Stomach (tissue), 8 donors: ENCODE measurements at regions not wholly inside any gene's neighbourhood (a gene's known extent, or its start where the extent isn't known, plus 50 kb on each side); places are given as distances from the start of the nearest gene placed in this dataset.

Source experiments
- DNase-seq, 2 donors: peaks; one replicate each; pipeline versions ENCODE4 v3.0.0 to v3.0.0-alpha.2; 2013 to 2019
- H3K27ac ChIP-seq, 5 donors: fragments of 200-600 bp in 4 of 5; sonication (generic) in 4 of 5; one replicate each; pipeline ENCODE4 v1.5.1; 2013 to 2019; ENCODE audit warnings: mild to moderate bottlenecking in 1 of 5, moderate library complexity in 1 of 5
- H3K27me3 ChIP-seq, 3 donors: fragments of 200-600 bp; sonication (generic); one replicate each; pipeline ENCODE4 v1.5.1; 2017 to 2019; ENCODE audit warnings: mixed run types in 1 of 3
- H3K36me3 ChIP-seq, 4 donors: fragments of 200-600 bp; sonication (generic); 1 replicate in 3 of 4; 2 replicates in 1 of 4; pipeline ENCODE4 v1.5.1; 2016 to 2019
- H3K4me1 ChIP-seq, 4 donors: fragments of 200-600 bp; sonication (generic); one replicate each; pipeline ENCODE4 v1.5.1; 2016 to 2019
- H3K4me3 ChIP-seq, 4 donors: fragments of 200-600 bp; sonication (generic) in 3 of 4; one replicate each; pipeline ENCODE4 v1.5.1; 2016 to 2019; ENCODE audit warnings: mild to moderate bottlenecking in 1 of 4
- H3K9me3 ChIP-seq, 4 donors: fragments of 200-600 bp; sonication (generic); one replicate each; pipeline ENCODE4 v1.5.1; 2016 to 2019
- CTCF ChIP-seq, 7 experiments: fragments of 450-650 bp in 4 of 7; fragments of 200-600 bp in 3 of 7; sonication (generic) in 3 of 7; IDR thresholded peaks; one replicate each; pipeline ENCODE4 v1.5.1; 2016 to 2019; ENCODE audit warnings: antibody characterized with exemption in 7 of 7, control low read depth in 2 of 7, mild to moderate bottlenecking in 1 of 7
- EP300 ChIP-seq: sonication (generic); formaldehyde crosslinking; IDR thresholded peaks from one replicate; pipeline ENCODE4 v1.6.1; 2017; ENCODE audit warnings: antibody characterized with exemption
- POLR2A ChIP-seq, 4 donors: fragments of 450-650 bp; IDR thresholded peaks; one replicate each; pipeline ENCODE4 v1.6.1; 2016; ENCODE audit warnings: antibody characterized with exemption in 4 of 4, control low read depth in 2 of 4, mild to moderate bottlenecking in 1 of 4, moderate library complexity in 1 of 4
- POLR2AphosphoS5 ChIP-seq, 3 donors: sonication (generic); formaldehyde crosslinking; IDR thresholded peaks; one replicate each; pipeline ENCODE4 v1.6.1; 2016; ENCODE audit warnings: antibody characterized with exemption in 3 of 3
- WGBS, 5 donors: extraction: QIAGEN DNeasy Blood & Tissue Kit in 3 of 5; methylation state at CpG; one replicate each; pipeline versions ENCODE4 v1.1.5 to v1.1.7; 2013 to 2018; 5-methylcytosine and 5-hydroxymethylcytosine counted together
- intact Hi-C: fragments of 100-400 bp; cut with DNase I; formaldehyde crosslinking; loops from one replicate; pipeline ENCODE4 v1.15.1; 2023; ENCODE audit warnings: low total_unique reads
- donor health status: healthy with polysubstance abuse.
- donor health status: Bipolar disorder and iron deficiency.
- donor health status: healthy.

- H3K36me3 ChIP-seq, result no peaks in the 10 kb centered on the region
- TF ChIP-seq POLR2A (IDR thresholded peaks at IDR 0.05) (no peak), POLR2AphosphoS5 (IDR thresholded peaks at IDR 0.05) (no peak), EP300 (no peak), CTCF (IDR thresholded peaks at IDR 0.05) (no peak)
- no peaks in the 10 kb centered on the region for H3K27me3 ChIP-seq
- DNase-seq, result no peak
- 63 to 77% (median 74%) methylated on average over 4 of the region's 4 CpGs for WGBS, 5 donors
- no peak overlapping the region for H3K27ac ChIP-seq
- H3K4me3 ChIP-seq, result no peak overlapping the region
- no peaks in the 10 kb centered on the region for H3K4me1 ChIP-seq
- H3K9me3 ChIP-seq, result peaks cover 0 to 11% (median 6%) of the 10 kb centered on the region in 4 donors
- intact Hi-C loops, result no loop called here
Observed at GRCh38 chr7:34333925-34334324, 324.1 kb upstream of the NPSR1 start.

DNA sequence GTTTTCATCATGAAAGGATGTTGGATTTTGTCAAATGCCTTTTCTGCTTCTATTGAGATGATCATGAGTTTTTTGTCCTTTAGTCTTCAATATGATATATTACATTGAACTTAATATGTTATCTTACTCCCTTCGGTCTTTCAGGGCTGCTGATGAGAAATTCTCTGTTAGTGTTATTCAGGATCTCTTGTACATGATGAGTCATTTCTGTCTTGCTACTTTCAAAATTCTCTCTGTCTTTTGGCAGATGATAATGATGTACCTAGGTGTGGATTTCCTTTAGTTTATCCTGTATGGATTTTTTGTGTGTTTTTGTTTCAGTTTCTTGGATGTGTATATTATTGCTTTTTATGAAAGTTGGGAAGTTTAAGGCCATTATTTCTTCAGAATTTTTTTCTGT, 320.9 kb upstream of the NPSR1 start:
- no peaks in the 10 kb centered on the region for H3K27me3 ChIP-seq
- intact Hi-C loops, result no loop called here
- no peak overlapping the region for H3K27ac ChIP-seq
- no peaks in the 10 kb centered on the region for H3K36me3 ChIP-seq
- H3K4me1 ChIP-seq, result no peaks in the 10 kb centered on the region
- peaks cover 0 to 11% (median 6%) of the 10 kb centered on the region in 4 donors for H3K9me3 ChIP-seq
- TF ChIP-seq CTCF (IDR thresholded peaks at IDR 0.05) (no peak), EP300 (no peak), POLR2A (IDR thresholded peaks at IDR 0.05) (no peak), POLR2AphosphoS5 (IDR thresholded peaks at IDR 0.05) (no peak)
- no peak overlapping the region for H3K4me3 ChIP-seq
- DNase-seq, result no peak
- WGBS, 5 donors, result 86 to 98% (median 96%) methylated on average over 1 of the region's 1 CpG

- peaks cover 0 to 11% (median 6%) of the 10 kb centered on the region in 4 donors for H3K9me3 ChIP-seq
- H3K36me3 ChIP-seq, result no peaks in the 10 kb centered on the region
- TF ChIP-seq CTCF (IDR thresholded peaks at IDR 0.05) (no peak), POLR2A (IDR thresholded peaks at IDR 0.05) (no peak), POLR2AphosphoS5 (IDR thresholded peaks at IDR 0.05) (no peak), EP300 (no peak)
- H3K27ac ChIP-seq, result no peak overlapping the region
- intact Hi-C loops, result no loop called here
- no peaks in the 10 kb centered on the region for H3K27me3 ChIP-seq
- H3K4me1 ChIP-seq, result no peaks in the 10 kb centered on the region
- H3K4me3 ChIP-seq, result no peak overlapping the region
- DNase-seq, result no peak
- WGBS, 5 donors, result 47 to 69% (median 59%) methylated on average over 3 of the region's 3 CpGs
Observed at GRCh38 chr7:34338961-34339526, 319.0 kb upstream of the NPSR1 start.

DNA sequence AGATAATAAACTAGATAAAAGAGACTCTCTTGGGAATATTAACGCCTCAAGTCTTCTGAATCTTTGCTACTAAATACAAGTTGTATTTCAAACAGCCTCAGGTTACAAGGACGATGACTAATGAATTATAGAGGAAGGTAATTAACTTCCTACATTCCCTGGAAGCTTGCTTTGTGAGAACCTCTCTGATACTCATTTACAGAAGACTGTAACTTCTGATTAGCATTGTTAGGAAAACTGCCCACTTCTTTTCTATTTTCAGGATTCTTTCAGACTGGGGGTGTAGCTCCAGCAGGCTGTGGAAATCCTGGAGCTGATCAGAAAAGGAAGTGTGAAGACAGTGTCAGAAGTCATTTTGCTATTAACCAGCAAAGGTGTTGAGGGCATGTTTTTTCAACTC, 316.7 kb upstream of the NPSR1 start:
- intact Hi-C loops, result no loop called here
- TF ChIP-seq EP300, result no peak
- no peak for TF ChIP-seq CTCF (IDR thresholded peaks at IDR 0.05)
- no peak for TF ChIP-seq POLR2A (IDR thresholded peaks at IDR 0.05)
- no peak for TF ChIP-seq POLR2AphosphoS5 (IDR thresholded peaks at IDR 0.05)
- no peaks in the 10 kb centered on the region for H3K4me1 ChIP-seq
- 26 to 34% (median 30%) methylated on average over 2 of the region's 2 CpGs for WGBS, 5 donors
- no peak for DNase-seq
- no peak overlapping the region for H3K27ac ChIP-seq
- H3K9me3 ChIP-seq, result peaks cover 0 to 11% (median 6%) of the 10 kb centered on the region in 4 donors
- H3K36me3 ChIP-seq, result no peaks in the 10 kb centered on the region
- H3K27me3 ChIP-seq, result no peaks in the 10 kb centered on the region
- no peak overlapping the region for H3K4me3 ChIP-seq
